NCI-H2227 treated with DMSO at 0.1 percent for 48 hours (cell line): ENCODE measurements at regions not wholly inside any gene's neighbourhood (a gene's known extent, or its start where the extent isn't known, plus 50 kb on each side); places are given as distances from the start of the nearest gene placed in this dataset.

Experiments used
- DNase-seq: peaks from one replicate; lab custom pipeline; 2025; lab: John Stamatoyannopoulos, UW

DNA sequence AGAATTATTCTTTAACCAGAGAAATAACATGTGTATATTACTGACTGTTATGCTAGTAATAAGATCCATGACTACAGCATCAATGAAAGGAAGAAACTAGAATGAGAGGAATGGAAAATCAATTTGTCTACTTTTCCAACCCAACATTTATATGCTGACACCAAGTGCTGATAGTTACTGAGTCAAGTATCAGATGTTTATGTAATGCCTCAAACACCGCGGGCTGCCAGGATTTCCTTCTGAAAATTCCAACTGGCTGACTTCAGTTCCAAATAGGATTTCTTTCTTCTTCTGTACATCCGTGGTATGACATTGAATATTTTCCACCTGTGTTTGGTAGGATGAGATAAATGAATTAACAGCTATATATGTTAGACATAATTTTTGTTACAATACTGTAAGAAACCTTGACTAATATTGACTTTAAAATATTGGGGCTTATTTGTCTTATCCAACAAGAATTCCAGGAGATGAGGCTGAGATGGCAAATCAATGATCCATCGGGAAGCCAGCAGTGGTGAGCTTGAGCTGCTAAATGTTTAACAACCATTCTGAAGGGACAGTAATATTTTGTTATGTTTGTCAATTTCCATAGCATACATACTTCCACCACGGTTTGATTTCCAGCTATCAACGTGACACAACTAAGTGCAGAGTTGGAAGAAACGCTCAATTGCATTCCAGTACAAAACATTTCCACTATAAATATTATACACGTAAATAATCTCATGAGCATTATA lies 435.2 kb upstream of the AUTS2 start:
- no peak for DNase-seq

DNA sequence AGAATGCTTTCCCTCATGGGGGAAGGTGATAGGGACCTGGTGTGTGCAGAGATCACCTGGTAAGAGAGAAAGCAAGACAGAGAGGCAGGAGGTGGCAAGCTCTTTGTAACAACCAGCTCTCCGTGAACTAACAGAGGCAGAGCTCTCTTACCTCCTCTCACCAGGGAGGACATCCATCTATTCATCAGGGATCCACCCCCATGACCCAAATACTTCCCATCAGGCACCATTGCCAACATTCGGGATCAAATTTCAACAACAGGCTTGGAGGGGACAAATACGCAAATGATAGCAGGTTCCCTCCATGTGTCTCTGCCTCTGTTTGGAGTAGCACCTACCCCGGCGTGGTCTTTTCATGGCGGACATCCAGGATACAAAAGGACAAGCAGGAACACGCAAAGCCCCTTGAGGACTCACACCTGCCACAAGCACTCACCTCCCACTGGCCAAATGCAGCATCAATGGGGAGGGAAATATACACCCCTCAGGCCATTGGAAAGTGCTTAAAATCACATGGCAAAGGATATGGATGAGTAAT lies 431.2 kb upstream of the AUTS2 start:
- no peak for DNase-seq

DNA sequence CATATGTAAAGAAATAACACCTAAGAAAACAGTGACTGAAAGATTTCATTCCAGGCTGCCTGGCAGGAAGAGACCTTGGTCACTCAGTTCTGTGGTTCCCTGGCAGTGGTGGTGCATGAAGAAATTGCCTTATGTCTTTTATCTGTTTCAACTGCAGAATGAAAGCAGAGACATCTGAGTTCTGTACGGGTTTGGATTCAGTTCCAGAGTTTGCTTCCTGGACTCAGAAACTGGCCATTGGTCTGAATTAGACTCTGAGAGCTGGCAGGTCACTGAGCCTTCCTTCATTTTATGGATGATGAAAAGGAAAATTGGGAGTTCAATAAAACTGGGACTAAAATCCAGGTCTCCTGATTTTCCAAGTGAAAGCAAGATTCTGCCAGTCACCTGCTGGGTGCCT lies 428.9 kb upstream of the AUTS2 start:
- DNase-seq, result no peak

DNA sequence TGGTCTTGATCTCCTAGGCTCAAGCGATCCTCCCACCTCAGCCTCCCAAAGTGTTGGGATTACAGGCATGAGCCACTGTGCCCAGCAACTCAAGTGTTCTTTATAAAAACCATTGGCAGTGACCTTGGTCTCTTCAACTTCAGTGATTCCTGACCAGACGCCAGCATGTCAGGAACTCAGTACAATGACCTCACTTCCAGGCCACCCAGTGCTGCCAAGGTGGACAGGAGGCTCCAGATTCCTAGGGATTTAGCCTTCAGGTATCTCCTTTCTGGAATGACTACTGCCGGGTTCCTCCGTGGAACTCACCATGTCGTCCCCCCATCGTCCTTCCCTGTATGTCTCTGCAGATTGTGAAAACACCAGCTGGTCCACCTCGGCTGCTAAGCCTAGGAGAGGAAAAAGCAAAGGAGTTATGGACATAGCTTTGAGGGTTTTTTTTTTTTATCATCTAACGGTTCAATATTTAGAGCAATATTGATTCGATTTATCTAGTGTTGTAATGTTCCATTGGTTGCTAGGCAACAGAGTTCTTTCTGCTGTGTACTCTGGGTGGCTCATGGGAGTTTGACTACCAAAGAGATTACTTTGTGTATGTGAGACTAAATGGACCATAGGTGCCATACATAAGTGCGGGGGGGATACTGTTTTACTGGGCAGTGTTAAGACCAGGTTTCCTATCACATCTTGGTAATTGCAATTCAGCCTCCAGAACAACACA lies 425.8 kb upstream of the AUTS2 start:
- DNase-seq, result no peak

DNA sequence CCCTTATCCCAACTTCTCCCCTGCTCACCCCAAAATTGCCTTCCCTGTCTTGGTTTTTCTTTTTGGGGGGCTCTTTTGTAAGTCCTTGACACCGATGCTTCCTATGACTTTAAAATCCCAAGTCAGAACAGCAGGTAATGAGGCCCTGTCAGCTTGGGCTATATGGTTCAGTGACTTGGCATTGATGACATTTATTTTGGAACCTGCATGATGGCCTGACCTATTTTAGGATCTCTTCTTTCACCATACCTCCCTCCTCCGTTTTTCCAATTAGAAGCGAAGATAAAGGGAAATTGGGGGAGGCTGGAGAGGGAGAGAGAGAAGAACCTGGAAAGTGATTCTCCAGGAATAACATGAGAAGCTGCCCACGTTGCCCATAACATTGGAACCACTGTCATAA lies 424.9 kb upstream of the AUTS2 start:
- no peak for DNase-seq

DNA sequence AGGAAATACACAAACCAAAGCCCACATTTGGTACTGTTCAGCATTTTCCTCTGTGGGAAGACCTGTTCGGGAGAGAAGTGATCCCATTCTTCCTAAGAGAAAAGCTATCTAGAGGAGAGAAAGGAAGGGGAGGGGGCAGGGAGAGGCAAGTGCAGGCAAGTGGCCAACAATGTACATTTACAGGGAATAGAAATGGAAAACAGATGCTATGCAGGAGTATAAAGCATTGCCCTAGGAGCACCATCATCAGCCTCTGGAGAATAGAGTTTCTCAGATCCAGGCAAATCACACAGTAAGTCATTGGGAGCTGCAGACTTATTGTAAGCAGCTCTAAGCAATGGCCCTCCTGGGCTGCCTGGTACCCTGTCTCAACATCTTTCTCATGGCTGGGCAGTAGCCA lies 424.4 kb upstream of the AUTS2 start:
- DNase-seq, result no peak

DNA sequence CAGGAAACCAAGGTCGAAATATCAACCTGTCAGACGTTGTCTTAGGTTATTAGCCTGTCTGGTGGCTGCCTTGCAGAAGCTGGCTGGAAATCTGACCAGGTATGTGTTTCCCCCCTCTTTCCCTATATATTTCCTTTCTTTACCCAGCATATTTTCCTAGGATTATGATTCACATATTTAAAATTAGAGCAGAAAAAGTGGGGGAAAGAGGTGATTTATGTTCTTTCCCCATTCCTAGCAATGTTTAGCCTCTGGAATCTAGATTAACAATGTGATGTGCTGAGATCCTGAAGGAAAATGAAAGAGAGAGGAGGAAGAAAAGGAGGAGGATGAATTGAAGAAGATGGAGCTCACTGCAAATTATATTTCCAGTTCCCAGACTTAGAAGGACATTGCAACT lies 421.4 kb upstream of the AUTS2 start:
- DNase-seq, result no peak

DNA sequence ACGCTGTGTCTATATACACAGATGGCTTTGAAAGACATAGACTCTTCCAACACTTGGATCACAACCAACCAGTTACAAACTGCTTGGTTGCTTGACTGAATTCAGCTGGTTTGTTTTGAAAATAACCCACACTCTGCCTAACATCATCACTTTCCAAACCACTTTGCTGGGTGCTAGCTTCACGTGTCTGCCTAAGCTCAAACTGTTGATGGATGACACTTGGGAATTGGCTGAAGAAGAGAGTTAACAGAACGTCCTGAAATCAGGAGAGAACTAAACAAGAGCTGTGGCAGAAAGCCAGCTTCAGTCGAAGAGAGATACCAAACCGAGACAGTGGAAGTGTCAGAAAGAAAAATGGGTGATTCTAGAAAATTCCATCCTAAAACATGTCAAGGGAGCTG lies 420.8 kb upstream of the AUTS2 start:
- DNase-seq, result no peak

DNA sequence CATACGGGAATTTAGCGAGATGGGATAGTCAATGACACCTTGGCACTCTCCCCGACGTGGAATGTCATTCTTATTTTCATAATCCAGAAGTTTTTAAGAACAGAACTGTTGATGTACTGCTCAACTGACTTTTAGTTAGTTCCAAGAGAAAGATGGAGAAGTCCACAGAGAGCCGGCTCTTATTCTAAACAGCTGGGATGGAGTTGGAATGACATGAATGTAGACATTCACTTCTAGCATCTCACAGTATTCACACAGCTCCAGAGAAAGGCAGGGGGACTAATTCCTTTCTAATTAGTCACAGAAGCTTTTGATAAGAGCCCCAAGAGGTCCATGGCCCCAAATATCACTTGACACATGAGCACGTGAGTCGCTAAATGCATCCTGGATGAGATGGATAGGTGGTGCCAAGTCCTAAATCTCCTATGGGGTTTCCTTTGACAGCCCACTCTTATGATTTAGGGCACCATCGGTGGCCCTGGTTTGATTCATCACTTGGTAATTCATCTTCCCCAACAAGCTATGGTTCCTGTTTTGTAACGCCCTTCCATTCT lies 420.3 kb upstream of the AUTS2 start:
- DNase-seq, result no peak

DNA sequence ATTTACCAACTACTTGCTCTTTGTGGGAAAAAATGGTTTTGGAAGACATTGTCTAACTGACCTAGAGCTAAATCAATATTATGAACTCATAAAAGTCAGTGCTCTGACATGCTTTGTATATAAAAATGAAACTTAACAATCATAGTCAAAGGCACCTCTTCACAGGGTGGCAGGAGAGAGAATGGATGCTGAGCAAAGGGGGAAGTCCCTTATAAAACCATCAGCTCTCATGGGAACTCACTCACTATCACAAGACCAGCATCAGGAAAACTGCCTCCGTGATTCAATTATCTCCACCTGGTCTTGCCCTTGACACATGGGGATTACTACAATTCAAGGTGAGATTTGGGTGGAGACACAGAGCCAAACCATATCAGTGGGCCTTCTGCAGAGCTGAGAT lies 417.6 kb upstream of the AUTS2 start:
- no peak for DNase-seq

DNA sequence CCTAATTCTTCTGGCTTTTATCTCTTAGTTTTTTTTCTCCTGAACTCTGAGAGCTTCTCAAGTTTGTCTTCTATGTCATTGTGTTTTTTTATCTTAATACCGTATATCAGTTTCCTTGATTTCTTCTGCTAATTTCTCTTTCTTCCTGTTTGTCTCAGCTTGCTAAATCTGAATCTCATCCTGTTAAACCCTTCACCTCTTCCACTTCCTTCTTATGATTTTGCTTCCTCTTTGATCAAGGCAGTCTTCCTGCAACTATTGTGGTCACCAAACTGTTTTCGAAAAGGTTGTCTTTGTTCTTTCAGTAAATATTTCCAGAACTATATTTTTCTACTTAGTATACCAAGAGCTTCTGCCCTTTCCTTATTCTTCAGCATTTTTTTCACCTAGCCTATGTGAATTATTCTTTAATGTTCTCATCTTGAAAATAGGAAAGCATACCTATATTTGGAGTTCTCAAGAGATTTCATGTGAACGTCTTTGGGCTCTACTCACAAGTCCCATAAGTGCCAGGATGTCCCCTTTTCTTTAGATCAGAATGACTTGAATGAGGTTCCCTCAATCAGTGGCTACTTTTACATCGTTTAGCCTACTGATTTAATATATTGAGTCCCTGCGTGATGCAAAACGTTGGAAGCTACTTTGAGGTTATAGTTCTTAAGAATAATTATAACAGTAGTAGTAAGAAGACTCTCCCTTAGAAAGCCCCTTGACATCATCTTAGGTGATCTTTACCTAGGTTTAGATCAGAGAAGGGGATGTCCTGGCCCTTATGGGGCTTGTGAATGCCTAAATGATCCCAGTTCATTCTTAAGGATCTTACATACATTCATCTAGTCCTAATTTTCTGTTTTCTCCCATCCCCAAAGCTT lies 415.4 kb upstream of the AUTS2 start:
- DNase-seq, result no peak

DNA sequence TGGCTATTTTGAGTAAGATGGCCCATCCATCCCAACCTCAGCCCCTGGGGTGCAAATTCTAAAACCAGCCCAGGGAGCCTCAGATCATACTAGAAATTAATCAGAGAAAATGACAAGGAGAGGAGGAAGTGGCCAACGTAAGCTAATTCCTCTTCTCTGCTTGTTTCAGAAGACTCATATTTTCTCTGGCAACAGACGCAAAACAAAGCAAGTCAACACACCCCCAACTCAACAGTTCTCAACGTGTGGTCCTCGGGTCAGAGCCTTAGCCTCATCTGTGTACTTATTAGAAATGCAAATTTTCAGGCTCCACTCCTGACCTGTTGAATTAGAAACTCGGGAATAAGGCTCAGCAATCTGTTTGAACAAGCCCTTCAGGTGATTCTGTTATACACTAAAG lies 413.9 kb upstream of the AUTS2 start:
- no peak for DNase-seq

DNA sequence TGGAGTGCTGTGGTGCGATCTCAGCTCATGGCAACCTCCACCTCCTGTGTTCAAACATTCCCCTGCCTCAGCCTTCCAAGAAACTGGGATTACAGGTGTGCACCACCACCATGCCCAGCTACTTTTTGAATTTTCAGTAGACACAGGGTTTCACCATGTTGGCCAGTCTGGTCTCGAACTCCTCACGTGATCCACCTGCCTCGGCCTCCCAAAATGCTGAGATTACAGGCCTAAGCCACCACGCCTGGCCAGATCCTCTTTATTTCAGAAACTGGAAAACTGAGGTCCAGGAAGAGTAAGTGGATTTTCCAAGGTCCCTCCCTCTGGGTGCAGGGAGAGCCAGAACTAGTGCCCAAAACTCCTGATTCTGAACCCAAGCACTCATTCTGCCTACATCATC lies 413.1 kb upstream of the AUTS2 start:
- DNase-seq, result no peak

DNA sequence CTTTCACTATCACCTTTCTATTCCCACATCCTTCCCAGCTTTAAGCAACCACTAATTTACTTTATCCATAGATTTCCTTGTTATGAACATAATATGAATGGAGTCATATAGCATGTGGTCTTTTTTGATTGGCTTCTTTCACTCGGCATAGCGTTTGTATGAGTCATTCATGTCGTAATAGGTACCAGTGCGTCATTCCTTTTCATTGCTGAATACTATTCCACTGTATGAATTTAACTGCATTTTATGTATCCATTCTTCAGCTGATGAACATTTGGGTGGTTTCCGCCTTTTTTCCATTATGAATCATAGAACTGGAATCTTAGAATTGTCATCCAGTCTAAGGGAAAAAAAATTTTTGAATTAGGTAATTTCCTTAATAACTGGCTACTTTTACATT lies 411.3 kb upstream of the AUTS2 start:
- no peak for DNase-seq

DNA sequence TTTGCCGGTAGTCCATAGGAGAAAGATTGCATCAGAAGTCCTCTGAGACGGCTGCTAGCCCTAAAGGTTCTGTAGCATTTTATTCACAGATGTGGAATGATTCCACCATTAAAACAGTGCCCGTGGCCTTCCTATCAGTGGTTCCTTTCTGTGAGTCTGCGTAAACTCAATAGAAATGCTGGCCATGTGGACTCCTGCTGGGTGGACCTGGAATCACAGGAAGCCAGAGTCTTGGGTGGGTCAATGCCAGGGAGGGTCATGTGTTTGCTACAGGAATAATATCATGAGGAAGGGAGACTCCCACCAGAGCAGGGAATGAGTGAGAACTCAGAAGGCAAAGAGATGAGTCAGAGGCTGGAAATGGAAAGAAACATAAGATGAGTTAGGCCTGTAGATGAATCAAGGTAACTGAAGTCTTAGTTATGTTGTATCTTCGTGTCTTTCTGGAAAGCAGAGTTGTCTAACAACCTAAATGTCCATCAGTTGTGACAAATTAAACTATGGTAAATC lies 410.4 kb upstream of the AUTS2 start:
- DNase-seq, result no peak

DNA sequence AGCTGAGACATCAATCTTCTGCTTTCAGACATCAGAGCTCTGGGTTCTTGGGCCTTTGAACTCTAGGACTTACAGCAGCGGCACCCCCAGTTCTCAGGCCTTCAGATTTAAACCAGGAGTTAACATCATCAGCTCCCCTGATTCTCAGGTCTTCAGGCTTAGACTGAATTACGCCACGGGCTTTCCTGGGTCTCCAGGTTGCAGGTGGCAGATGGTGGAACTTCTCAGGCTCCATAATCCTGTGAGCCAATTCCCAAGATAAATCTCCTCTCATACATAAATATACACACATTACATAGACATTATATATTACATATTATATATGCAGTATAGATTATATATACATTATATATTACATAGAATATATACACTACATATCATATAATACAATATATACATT lies 408.9 kb upstream of the AUTS2 start:
- no peak for DNase-seq

DNA sequence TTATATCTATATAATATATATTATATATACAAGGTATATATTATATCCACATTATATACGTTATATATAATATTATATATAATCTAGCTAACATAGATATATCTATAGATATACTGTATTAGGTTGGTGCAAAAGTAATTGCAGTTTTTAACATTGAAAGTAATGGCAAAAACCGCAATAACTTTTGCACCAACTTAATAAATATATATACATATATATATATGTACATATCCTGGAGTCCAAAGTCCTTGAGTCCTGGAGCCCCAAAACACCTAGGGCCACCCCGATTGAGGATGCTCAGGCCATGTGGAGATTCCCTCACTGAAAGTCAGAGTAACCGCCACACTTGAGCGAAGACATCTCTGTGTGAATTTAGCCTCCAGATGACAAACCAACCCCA lies 408.2 kb upstream of the AUTS2 start:
- DNase-seq, result no peak

DNA sequence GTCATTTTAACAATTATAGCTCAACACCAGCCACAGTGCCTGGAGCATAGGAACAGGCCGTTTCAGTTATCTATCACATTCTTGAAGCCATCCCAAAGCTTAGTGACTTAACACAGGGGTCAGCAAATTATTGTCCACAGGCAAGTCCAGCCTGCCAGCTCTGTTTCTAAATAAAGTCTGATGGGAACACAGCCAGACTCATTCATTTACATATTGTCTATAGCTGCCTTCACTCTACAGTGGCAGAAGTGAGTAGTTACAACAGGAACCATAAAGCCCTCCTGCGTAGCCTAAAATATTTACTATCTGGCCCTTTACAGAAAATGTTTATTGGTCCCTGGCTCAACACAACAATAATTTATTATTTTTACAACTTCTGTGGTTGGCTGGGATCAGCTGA lies 407.5 kb upstream of the AUTS2 start:
- no peak for DNase-seq

DNA sequence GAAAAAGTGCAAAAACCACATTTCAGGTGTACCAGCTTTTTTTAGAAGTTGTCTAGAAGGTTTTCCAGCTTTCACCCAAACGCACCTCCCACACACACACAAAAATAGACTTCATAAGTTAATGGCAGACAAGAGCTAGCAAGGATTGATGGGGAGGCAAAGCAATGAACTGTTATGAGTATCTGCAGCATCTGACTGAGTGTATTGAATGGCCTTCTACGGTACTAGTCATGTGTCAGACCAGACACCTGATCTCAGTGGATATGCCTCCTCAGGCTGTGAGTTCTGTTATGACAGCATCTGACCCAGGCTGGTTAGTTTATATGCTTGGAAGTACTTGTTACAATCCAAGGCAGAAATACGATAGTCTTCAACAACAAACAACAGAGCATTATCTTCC lies 406.1 kb upstream of the AUTS2 start:
- no peak for DNase-seq

DNA sequence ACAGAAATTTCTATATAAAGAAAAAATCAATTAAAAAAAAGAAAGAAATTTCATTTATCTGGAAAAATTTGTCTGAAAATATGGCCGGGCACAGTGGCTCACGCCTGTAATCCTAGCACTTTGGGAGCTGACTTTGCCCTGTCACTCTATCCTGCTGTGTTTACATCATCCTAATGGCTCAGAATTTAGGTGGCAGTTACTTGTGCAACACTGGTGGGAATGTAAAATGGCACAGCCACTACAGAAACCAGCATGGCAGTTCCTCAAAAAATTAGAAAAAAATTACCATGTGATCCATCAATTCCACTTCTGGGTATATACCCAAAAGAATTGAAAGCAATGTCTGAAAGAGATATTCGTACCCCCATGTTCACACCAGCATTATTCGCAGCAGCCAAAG lies 405.2 kb upstream of the AUTS2 start:
- DNase-seq, result no peak

DNA sequence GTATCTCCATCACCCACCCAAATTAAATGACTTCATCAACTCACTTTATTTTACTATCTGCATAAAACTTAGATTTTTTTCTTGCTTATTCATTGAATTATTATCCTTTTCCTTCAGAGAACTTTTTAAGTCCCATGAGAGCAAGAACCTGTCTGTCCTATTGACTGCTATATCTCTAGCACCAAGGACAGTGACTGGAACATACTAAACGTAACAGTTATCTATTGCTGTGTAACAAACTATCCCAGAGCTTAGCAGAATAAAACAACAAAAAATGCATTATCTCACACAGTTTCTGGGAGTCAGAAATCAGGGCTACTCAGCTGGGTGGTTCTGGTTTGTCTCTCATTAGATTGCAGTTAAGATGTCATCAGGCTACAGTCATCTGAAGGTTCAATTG lies 401.7 kb upstream of the AUTS2 start:
- DNase-seq, result no peak

DNA sequence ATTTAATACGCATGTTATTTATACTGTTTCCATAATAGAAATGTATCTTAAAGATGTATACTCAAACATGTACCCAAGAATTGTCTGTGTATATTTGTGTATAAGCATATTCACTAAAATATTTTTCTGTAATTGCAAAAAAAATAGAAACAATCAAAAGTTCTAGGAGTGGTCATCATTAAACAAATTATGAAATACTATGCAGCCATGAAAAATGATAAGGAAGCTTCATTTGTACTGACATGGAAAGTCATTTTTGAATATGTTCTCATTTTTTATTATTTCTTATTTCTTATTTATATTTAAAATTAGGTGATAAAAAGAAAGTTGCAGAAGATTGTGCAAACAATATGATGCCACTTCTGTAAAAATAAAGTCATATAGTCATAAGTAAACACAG lies 400.0 kb upstream of the AUTS2 start:
- DNase-seq, result no peak
